Coronary artery (tissue), 2 donors: ENCODE measurements at regions not wholly inside any gene's neighbourhood (a gene's known extent, or its start where the extent isn't known, plus 50 kb on each side); places are given as distances from the start of the nearest gene placed in this dataset.

Experiments
- DNase-seq: peaks from one replicate; pipeline ENCODE4 v3.0.0-alpha.2; 2017; ENCODE audit warnings: low spot score
- H3K27ac ChIP-seq, 2 donors: fragments of 200-600 bp; sonication (generic); one replicate each; pipeline ENCODE4 v1.5.1; 2016 to 2019
- H3K4me3 ChIP-seq: fragments of 200-600 bp; sonication (generic); 2 replicates; pipeline ENCODE4 v1.5.1; 2016; ENCODE audit warnings: mild to moderate bottlenecking, moderate library complexity
- CTCF ChIP-seq: fragments of 200-600 bp; sonication (generic); IDR thresholded peaks from one replicate; pipeline ENCODE4 v1.5.1; 2019; ENCODE audit warnings: antibody characterized with exemption

- DNase-seq = no peak
- H3K27ac ChIP-seq = no peak overlapping the region
- TF ChIP-seq CTCF = no peak
- H3K4me3 ChIP-seq = no peak overlapping the region
Measured at GRCh38 chr5:153224651-153225050, 265.8 kb upstream of the GRIA1 start.

- Histone ChIP-seq H3K27ac (no peak overlapping the region), H3K4me3 (no peak overlapping the region)
- DNase-seq = no peak
- TF ChIP-seq CTCF = no peak
Measured at GRCh38 chr5:153233933-153234332, 256.5 kb upstream of the GRIA1 start.

GRCh38 chr5:153236319-153236718, 254.2 kb upstream of the GRIA1 start:
- H3K27ac ChIP-seq = no peak overlapping the region
- DNase-seq = no peak
- TF ChIP-seq CTCF = no peak
- no peak overlapping the region for H3K4me3 ChIP-seq

GRCh38 chr5:153237671-153238332, 252.7 kb upstream of the GRIA1 start:
- Histone ChIP-seq H3K27ac (no peak overlapping the region), H3K4me3 (no peak overlapping the region)
- DNase-seq = no peak
- no peak for TF ChIP-seq CTCF

- TF ChIP-seq CTCF = no peak
- Histone ChIP-seq H3K27ac (no peak overlapping the region), H3K4me3 (no peak overlapping the region)
- DNase-seq = no peak
Measured at GRCh38 chr5:153257381-153257780, 233.1 kb upstream of the GRIA1 start.

- Histone ChIP-seq H3K27ac (no peak overlapping the region), H3K4me3 (no peak overlapping the region)
- DNase-seq = no peak
- TF ChIP-seq CTCF = no peak
Measured at GRCh38 chr5:153258469-153258868, 232.0 kb upstream of the GRIA1 start.

- DNase-seq = no peak
- Histone ChIP-seq H3K27ac (no peak overlapping the region), H3K4me3 (no peak overlapping the region)
- TF ChIP-seq CTCF = no peak
Measured at GRCh38 chr5:153267506-153267905, 223.0 kb upstream of the GRIA1 start.
